GM10248 (cell line): ENCODE measurements at regions not wholly inside any gene's neighbourhood (a gene's known extent, or its start where the extent isn't known, plus 50 kb on each side); places are given as distances from the start of the nearest gene placed in this dataset.

Experiments
- CTCF ChIA-PET: fragments of 300-600 bp; sonication (Branson Sonifier 250); formaldehyde crosslinking; extraction: SDS; loops from one replicate; lab custom pipeline; 2021; ENCODE audit warnings: antibody characterized with exemption; lab: Yijun Ruan, JAX
- POLR2A ChIA-PET: fragments of 350-650 bp; sonication (Branson Sonifier 250); formaldehyde crosslinking; extraction: SDS; loops from one replicate; lab custom pipeline; 2020; ENCODE audit warnings: antibody characterized with exemption; lab: Yijun Ruan, JAX
- DNase-seq: peaks from one replicate; pipeline ENCODE4 v3.0.0; 2012; ENCODE audit errors: extremely low spot score
- CTCF ChIP-seq: IDR thresholded peaks from 2 replicates; pipeline ENCODE4 v1.5.1; 2012; ENCODE audit warnings: mild to moderate bottlenecking, low read depth; ENCODE audit errors: extremely low read depth, missing control alignments, control extremely low read depth

- no peak for DNase-seq
- ChIA-PET POLR2A (no interaction called here), CTCF (no interaction called here)
- TF ChIP-seq CTCF, result no peak
These were observed 181.5 kb downstream of the CWF19L2 start for GRCh38 chr11:107276077-107276476.

- no peak for DNase-seq
- TF ChIP-seq CTCF, result no peak
- ChIA-PET POLR2A (no interaction called here), CTCF (no interaction called here)
These were observed 182.0 kb downstream of the CWF19L2 start for GRCh38 chr11:107275632-107276031.

GRCh38 chr11:107274138-107274537, 183.5 kb downstream of the CWF19L2 start:
- ChIA-PET CTCF (no interaction called here), POLR2A (no interaction called here)
- no peak for DNase-seq
- TF ChIP-seq CTCF, result no peak

GRCh38 chr11:107272561-107272960, 185.1 kb downstream of the CWF19L2 start:
- ChIA-PET CTCF (no interaction called here), POLR2A (no interaction called here)
- DNase-seq, result no peak
- no peak for TF ChIP-seq CTCF

GRCh38 chr11:107271425-107271824, 186.2 kb downstream of the CWF19L2 start:
- no peak for DNase-seq
- no peak for TF ChIP-seq CTCF
- ChIA-PET POLR2A (no interaction called here), CTCF (interaction anchor here (0.8 to 1.5 kb wide), 3 partner anchors 9 to 29 kb away, joined by 3 to 4 read pairs (median 3); no protein-coding TSS in a partner anchor)

- ChIA-PET CTCF (interaction anchor here (1.0 kb wide), 1 partner anchor 11 kb away, joined by 3 read pairs; no protein-coding TSS in a partner anchor), POLR2A (no interaction called here)
- no peak for DNase-seq
- no peak for TF ChIP-seq CTCF
These were observed 188.6 kb downstream of the CWF19L2 start for GRCh38 chr11:107268977-107269376.

GRCh38 chr11:107266455-107266854, 191.2 kb downstream of the CWF19L2 start:
- CTCF ChIA-PET, result no interaction called here
- no peak for TF ChIP-seq CTCF
- no peak for DNase-seq
- POLR2A ChIA-PET, result no interaction called here
